ENCODE measurements at regions not wholly inside any gene's neighbourhood (a gene's known extent, or its start where the extent isn't known, plus 50 kb on each side); places are given as distances from the start of the nearest gene placed in this dataset.

DNA sequence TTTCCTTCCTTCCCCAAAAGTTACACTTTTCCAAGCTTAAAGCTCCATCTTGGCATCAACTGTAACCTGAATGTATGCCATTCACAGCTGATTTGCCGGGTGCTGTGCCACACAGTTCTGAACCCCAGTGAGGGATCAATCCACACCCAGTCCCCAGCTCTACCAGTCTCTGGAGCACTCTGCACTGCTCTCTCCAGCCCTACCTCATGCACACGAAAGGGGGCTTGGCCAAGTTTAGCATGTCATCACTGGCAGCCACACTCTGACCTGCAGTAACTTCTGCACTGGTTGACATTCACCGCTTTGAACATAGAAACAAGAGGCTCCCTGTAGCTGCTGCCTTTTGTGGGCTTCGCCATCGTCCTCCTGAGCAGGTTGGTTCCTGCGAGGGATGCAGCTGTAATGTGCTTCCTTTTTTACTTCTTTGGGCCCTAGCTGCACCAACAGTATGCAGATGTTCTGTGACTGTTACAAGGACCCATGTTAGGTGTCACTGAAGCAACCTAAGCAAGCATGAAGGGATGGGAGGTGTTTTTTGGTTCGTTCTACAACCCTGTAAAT, 135.4 kb upstream of the SLC44A3 start:
- Histone ChIP-seq H3K27me3 (no peaks in the 10 kb centered on the region), H3K27ac (no peak overlapping the region), H3K9me3 (no peaks in the 10 kb centered on the region), H3K4me3 (no peak overlapping the region), H3K9ac (ENCODE audit: low read depth in 2 of 2, low read length in 2 of 2) (no peak overlapping the region), H3K4me1 (no peaks in the 10 kb centered on the region), H3K36me3 (no peaks in the 10 kb centered on the region)
- no peak for DNase-seq
- TF ChIP-seq, protein P1, sequence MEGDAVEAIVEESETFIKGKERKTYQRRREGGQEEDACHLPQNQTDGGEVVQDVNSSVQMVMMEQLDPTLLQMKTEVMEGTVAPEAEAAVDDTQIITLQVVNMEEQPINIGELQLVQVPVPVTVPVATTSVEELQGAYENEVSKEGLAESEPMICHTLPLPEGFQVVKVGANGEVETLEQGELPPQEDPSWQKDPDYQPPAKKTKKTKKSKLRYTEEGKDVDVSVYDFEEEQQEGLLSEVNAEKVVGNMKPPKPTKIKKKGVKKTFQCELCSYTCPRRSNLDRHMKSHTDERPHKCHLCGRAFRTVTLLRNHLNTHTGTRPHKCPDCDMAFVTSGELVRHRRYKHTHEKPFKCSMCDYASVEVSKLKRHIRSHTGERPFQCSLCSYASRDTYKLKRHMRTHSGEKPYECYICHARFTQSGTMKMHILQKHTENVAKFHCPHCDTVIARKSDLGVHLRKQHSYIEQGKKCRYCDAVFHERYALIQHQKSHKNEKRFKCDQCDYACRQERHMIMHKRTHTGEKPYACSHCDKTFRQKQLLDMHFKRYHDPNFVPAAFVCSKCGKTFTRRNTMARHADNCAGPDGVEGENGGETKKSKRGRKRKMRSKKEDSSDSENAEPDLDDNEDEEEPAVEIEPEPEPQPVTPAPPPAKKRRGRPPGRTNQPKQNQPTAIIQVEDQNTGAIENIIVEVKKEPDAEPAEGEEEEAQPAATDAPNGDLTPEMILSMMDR (IDR thresholded peaks at IDR 0.05) = no peak
- intact Hi-C loops (cut with DNase I) = loop anchor here (10.0 kb wide), 1 partner anchor 150 kb away; no protein-coding TSS in a partner anchor

DNA sequence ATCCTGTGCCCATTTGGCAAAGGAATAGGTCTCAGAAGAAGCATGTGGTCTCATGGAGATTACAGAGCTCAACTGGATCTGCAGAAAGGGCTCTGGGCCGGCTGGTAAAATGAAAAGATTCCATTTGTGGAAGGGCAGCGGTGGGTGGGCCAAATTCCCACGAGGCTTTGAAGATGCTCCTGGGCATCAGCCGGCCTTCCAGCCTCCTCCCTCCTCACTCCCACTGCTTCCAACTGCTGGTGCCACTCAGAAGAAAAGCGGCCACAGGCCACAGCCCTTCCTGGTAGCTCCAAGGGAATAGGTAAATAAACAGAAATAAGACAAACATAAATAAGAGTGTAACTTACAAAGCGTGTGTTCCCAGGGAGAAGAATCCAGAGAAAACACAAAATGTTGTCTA, 136.3 kb upstream of the SLC44A3 start:
- Histone ChIP-seq H3K4me3 (no peak overlapping the region), H3K36me3 (no peaks in the 10 kb centered on the region), H3K27me3 (no peaks in the 10 kb centered on the region), H3K4me1 (no peaks in the 10 kb centered on the region), H3K27ac (no peak overlapping the region), H3K9ac (ENCODE audit: low read depth in 2 of 2, low read length in 2 of 2) (no peak overlapping the region), H3K9me3 (no peaks in the 10 kb centered on the region)
- DNase-seq = no peak
- TF ChIP-seq, protein P1 (IDR thresholded peaks at IDR 0.05) = no peak
- intact Hi-C loops (cut with DNase I) = loop anchor here (10.0 kb wide), 1 partner anchor 149 kb away; no protein-coding TSS in a partner anchor

DNA sequence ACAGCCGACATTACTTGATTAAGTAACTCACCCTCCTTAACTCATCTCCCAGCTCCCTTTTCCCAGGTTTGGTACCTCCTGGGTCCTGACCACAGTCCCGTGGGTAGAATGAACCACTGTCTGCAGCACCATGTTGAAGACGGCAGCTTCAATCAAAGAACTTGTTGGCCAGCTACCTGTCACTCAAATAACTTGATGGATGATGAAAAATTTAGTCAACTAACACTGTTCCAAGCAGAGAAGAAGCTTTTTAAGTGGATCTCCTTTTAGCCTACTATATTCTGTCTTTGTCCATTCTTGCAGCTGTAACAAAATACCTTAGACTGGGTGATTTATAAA, 138.4 kb upstream of the F3 start:
- Histone ChIP-seq H3K36me3 (no peaks in the 10 kb centered on the region), H3K4me3 (no peak overlapping the region), H3K9ac (ENCODE audit: low read depth in 2 of 2, low read length in 2 of 2) (no peak overlapping the region), H3K27ac (no peak overlapping the region), H3K9me3 (no peaks in the 10 kb centered on the region), H3K27me3 (no peaks in the 10 kb centered on the region), H3K4me1 (peaks cover 10% of the 10 kb centered on the region)
- TF ChIP-seq, protein P1 (IDR thresholded peaks at IDR 0.05) = no peak
- intact Hi-C loops (cut with DNase I) = loop anchor here (10.0 kb wide), 1 partner anchor 145 kb away; no protein-coding TSS in a partner anchor
- DNase-seq = no peak

DNA sequence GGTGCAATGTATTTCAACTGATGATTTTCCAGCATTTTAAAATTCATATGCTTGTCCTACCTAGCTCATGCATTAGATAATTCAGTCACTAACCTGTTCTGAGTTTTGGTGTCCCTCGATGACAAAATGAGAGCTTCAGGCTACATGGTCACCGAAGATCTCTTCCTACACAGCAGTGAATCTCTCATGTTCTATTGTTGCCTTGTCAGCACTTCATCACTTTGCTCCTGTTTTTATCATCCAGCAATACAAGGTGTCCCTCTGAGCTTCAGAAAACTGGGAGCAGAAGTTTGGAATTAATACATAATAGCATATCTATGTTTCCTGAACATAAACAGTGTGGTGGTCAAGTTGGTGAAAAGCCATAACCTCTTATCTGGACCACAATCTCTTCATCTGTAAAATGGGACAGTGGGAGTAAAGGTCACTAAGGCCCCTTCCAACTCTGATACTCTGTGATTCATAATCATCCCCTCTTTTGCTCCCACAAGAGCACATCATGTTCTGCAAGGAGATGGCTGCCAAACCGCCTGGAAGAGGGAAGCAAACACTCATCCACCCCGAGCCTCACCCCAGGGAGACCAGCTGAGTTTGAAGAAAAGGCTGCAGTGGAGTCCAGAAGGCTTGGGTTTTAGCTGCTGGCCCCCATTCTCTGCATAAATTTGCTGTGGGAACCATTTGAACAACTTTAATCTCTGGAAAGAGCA, 137.9 kb upstream of the F3 start:
- TF ChIP-seq, protein P1 (IDR thresholded peaks at IDR 0.05) = no peak
- Histone ChIP-seq H3K4me1 (peaks cover 10% of the 10 kb centered on the region), H3K27ac (no peak overlapping the region), H3K36me3 (no peaks in the 10 kb centered on the region), H3K4me3 (no peak overlapping the region), H3K9ac (ENCODE audit: low read depth in 2 of 2, low read length in 2 of 2) (no peak overlapping the region), H3K9me3 (no peaks in the 10 kb centered on the region), H3K27me3 (no peaks in the 10 kb centered on the region)
- intact Hi-C loops (cut with DNase I) = loop anchor here (10.0 kb wide), 1 partner anchor 145 kb away; no protein-coding TSS in a partner anchor
- DNase-seq = no peak

DNA sequence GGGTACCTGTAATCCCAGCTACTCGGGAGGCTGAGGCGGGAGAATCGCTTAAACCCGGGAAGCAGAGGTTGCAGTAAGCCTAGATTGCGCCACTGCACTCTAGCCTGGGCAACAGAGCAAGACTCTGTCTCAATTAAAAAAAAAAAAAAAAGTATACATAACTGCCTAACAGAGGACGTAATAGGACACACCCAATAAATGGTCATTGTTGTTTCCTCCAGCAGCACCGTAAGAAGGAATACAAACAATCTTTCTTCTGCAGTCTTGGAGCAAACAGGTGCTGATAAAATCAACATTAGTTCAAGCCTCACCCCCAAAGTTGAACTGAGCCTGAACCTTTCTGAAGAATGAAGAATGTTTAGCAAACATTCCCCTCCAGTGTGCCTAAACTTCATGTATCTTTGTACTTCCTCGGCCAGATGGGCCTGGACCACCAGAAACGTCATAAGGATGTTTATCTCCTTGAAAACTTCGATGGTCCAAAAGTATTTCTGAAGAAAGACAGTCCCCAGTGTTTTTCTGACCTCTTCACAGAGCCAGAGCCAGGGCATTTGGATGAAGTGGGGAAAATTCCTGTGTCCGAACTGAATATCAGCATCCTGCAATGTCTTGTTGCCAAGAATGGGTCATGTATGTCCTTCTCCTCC, 136.8 kb upstream of the F3 start:
- H3K4me3 ChIP-seq = no peak overlapping the region
- no peaks in the 10 kb centered on the region for H3K9me3 ChIP-seq
- no peak overlapping the region for H3K27ac ChIP-seq
- H3K27me3 ChIP-seq = no peaks in the 10 kb centered on the region
- no peak overlapping the region for H3K9ac ChIP-seq (ENCODE audit: low read depth in 2 of 2, low read length in 2 of 2)
- intact Hi-C loops (cut with DNase I) = no loop called here
- H3K4me1 ChIP-seq = peaks cover 10% of the 10 kb centered on the region
- TF ChIP-seq, protein P1 (IDR thresholded peaks at IDR 0.05) = no peak
- no peaks in the 10 kb centered on the region for H3K36me3 ChIP-seq
- no peak for DNase-seq

Data from colonic mucosa (tissue), 4 donors.